Fibroblast of villous mesenchyme (primary cell): ENCODE measurements at regions not wholly inside any gene's neighbourhood (a gene's known extent, or its start where the extent isn't known, plus 50 kb on each side); places are given as distances from the start of the nearest gene placed in this dataset.
"Not testable (repeated sequence)": the region's sequence is repeated elsewhere in the genome, so short reads cannot be mapped to it uniquely, and the experiment has no call there.

Experiments used
- DNase-seq: peaks from one replicate; pipeline ENCODE4 v3.0.0-alpha.2; 2010; ENCODE audit warnings: low read depth
- H3K4me3 ChIP-seq: 2 replicates; pipeline ENCODE4 v1.5.1; 2011; ENCODE audit warnings: low read depth, mild to moderate bottlenecking, low read length
- TF ChIP-seq, protein P1 (sequence below): IDR thresholded peaks from 2 replicates; pipeline ENCODE4 v1.5.1; 2012; ENCODE audit warnings: low read depth, mild to moderate bottlenecking, low read length; ENCODE audit not compliant: insufficient read depth

DNA sequence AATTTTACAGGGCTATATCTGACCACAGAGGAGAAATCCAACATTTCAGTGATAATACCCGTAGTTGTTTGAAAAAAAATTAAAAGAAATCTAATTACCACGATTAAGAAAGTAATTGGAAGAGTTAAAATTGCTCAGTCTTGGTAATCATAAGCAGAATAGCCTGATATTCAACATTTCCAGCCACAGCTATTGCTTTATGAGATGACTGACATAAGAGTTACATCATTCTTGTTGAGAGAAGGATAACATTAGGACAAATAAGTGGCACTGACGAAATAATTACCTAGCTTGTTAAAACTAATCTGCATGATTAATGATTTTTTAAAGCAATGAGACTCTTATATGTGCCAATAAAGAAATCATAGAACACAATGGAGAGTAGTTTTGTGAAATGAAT lies 825.0 kb upstream of the GBE1 start:
- no peak overlapping the region for H3K4me3 ChIP-seq
- DNase-seq, result no peak
- TF ChIP-seq, protein P1, sequence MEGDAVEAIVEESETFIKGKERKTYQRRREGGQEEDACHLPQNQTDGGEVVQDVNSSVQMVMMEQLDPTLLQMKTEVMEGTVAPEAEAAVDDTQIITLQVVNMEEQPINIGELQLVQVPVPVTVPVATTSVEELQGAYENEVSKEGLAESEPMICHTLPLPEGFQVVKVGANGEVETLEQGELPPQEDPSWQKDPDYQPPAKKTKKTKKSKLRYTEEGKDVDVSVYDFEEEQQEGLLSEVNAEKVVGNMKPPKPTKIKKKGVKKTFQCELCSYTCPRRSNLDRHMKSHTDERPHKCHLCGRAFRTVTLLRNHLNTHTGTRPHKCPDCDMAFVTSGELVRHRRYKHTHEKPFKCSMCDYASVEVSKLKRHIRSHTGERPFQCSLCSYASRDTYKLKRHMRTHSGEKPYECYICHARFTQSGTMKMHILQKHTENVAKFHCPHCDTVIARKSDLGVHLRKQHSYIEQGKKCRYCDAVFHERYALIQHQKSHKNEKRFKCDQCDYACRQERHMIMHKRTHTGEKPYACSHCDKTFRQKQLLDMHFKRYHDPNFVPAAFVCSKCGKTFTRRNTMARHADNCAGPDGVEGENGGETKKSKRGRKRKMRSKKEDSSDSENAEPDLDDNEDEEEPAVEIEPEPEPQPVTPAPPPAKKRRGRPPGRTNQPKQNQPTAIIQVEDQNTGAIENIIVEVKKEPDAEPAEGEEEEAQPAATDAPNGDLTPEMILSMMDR, result no peak

DNA sequence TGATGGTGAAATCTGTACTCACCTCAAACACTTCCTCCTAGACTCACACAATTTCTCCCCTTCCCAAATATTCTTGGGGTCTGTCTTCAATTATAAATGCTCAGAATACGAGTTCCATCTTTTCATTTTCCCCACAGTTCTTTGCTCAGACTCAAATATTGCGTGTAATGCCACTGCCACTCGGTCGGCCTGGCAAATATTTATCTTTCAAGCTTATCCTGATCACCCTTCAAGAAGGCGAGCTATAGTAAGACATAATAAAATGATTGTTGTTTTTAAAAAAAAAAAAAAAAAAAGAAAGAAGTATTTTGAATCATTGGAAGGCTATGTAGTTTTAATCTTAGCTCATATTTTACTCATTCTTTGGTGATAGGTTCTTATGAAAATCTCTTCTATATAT lies 824.6 kb upstream of the GBE1 start:
- not testable (repeated sequence) for DNase-seq, H3K4me3 ChIP-seq

DNA sequence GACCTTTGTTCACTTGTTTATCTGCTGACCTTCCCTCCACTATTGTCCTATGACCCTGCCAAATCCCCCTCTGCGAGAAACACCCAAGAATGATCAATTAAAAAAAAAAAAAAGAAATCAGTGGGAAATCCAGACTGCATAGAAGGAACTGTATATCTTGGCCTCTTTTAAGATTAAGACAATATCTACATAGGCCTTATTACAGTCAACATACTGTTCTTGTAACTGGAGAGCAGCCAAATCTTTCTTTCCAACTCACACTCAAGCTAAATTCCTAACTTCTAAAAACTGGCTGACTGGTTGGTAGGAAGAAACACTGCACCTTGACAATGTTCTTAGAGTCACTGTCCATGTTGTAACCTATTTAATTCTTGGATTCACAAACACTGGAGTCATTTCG lies 824.1 kb upstream of the GBE1 start:
- not testable (repeated sequence) for DNase-seq, H3K4me3 ChIP-seq

DNA sequence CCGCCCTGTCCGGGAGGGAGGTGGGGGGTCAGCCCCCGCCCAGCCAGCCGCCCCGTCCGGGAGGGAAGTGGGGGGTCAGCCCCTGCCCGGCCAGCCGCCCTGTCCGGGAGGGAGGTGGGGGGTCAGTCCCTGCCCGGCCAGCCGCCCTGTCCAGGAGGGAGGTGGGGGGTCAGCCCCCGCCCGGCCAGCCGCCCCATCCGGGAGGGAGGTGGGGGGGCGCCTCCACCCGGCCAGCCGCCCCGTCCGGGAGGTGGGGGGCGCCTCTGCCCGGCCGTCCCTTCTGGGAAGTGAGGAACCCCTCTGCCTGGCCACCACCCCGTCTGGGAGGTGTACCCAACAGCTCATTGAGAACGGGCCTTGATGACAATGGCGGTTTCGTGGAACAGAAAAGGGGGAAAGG lies 823.4 kb upstream of the GBE1 start:
- H3K4me3 ChIP-seq, DNase-seq: not testable (repeated sequence)

DNA sequence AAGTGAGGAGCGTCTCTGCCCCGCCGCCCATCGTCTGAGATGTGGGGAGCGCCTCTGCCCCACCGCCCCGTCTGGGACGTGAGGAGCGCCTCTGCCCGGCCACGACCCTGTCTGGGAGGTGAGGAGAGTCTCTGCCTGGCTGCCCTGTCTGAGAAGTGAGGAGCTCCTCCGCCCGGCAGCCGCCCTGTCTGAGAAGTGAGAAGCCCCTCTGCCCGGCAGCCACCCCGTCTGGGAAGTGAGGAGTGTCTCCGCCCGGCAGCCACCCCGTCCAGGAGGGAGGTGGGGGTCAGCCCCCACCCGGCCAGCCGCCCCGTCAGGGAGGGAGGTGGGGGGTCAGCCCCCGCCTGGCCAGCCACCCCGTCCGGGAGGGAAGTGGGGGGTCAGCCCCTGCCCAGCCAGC lies 823.0 kb upstream of the GBE1 start:
- H3K4me3 ChIP-seq, result not testable (repeated sequence)

DNA sequence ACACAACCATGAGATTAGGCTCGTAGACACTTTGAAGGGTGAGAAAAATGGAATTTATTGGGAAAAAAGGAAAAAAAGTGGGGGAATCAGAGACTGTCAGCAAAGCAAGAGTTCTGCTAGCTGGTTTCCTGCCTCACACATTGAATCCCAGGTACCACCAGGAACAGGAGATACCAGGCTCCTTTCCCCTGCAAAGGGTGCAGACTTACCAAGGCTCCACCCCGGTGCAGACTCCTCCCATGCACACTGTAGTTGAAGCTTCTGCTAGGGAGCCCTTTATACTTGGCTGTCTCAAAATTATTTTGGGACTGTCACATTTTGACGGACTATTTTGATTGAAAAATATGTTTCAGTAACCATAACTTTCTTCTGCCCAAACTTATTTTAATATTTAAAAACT lies 819.9 kb upstream of the GBE1 start:
- H3K4me3 ChIP-seq, result no peak overlapping the region
- TF ChIP-seq, protein P1, result no peak
- no peak for DNase-seq

More for the DNA sequence above, 823.0 kb upstream of the GBE1 start:
- DNase-seq, result not testable (repeated sequence)

DNA sequence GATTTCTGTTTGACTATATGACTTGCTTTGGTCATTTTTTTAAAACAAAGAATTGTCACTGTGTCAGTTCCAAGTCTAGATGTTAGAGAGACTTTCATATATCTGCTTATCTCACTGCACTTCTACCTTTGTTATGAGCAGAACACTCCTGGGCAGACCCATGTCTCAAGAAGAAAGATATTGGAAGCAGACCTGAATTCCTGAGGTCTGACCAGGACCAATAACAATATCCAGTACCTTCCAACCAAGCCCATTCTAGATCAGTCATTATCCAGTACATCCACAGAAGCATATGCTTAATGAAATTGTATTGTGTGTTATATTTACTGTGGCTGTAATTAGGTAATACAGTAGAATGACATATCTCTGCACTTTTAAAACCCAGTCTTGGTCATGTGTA lies 811.3 kb upstream of the GBE1 start:
- no peak for DNase-seq
- TF ChIP-seq, protein P1, result no peak
- H3K4me3 ChIP-seq, result no peak overlapping the region

DNA sequence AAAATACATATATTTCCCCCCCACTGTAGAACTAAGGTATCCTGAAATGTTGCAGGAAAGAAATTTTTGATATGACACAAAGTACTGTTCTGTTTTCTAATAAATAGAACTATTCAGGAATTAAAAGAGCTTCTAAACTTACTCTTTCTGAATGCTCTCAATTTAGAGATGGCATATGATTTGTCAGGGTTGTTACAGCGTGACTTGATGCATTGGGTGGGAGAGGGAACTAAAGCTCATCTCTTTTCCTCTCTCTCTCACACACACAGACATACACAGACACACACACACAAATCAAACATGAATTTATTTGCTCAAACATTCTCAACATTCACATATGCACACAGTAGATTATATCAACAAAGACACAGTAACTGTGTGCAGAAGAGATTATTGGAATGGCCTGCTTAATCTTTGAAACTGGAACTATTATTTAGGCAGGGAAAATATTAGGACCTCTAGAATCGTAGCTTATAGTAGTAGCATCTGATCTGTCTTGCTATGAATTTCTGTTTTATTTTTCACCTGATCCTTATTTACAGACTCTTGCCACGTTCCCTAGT lies 807.4 kb upstream of the GBE1 start:
- TF ChIP-seq, protein P1, result no peak
- no peak for DNase-seq
- no peak overlapping the region for H3K4me3 ChIP-seq

DNA sequence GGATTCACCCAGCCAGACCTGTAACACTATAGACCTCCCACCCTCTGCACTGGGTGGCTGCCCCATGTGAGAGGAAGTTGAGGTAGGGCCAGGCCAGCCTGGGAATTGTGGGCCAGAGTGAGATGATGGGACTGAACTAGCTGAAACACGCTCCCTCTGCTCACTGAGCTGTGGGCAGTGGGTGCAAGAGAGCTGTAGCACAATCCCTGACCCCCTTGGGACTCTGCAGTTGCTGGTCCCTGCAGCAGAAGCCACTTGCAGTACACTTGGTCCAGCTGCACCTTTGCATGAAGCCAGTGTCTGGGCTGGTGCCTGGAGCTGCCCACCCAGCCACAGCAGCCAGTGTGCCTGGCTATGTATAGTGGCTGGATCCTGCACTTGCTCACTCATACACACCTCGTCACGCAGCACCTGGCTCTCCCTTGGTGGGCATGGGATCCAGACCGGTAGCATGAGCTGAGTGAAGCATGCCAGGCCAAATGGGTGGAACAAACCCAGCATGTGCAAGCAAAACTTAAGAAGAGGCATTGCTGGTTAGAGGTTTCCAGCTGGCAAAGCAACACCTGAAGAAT lies 805.7 kb upstream of the GBE1 start:
- DNase-seq, result no peak
- H3K4me3 ChIP-seq, result no peak overlapping the region
- TF ChIP-seq, protein P1, result no peak
